GM12878 (cell line): ENCODE measurements at regions not wholly inside any gene's neighbourhood (a gene's known extent, or its start where the extent isn't known, plus 50 kb on each side); places are given as distances from the start of the nearest gene placed in this dataset.

Experiments
- ATAC-seq: fragments of 200-7000 bp; cut with Tn5 transposase; 3 replicates; pipeline ENCODE4 v1.9.1; 2020; ENCODE audit warnings: mild to moderate bottlenecking, moderate library complexity
- BruUV-seq: library from RNA; stranded (reverse); fragments of 400-500 nt; replicated peaks from 2 replicates; lab custom pipeline; 2021; lab: Mats Ljungman, UMichigan
- CTCF ChIA-PET: fragments of 300-600 bp; sonication (Branson Sonifier 250); formaldehyde crosslinking; extraction: SDS; loops from one replicate; lab custom pipeline; 2021; ENCODE audit warnings: inconsistent platforms; lab: Yijun Ruan, JAX
- POLR2A ChIA-PET: fragments of 350-600 bp; formaldehyde crosslinking; extraction: SDS; loops from one replicate; lab custom pipeline; 2021; ENCODE audit warnings: inconsistent platforms; lab: Charles Lee
- RAD21 ChIA-PET: fragments of 300-600 bp; sonication (Branson Sonifier 250); formaldehyde crosslinking; loops from one replicate; lab custom pipeline; 2023; ENCODE audit warnings: antibody characterized with exemption; ENCODE audit not compliant: unreplicated experiment; lab: Charles Lee
- SMC1A ChIA-PET: fragments of 300-600 bp; sonication (Branson Sonifier 250); formaldehyde crosslinking; loops from one replicate; lab custom pipeline; 2023; ENCODE audit not compliant: unreplicated experiment, uncharacterized antibody; lab: Charles Lee
- DNase-seq: peaks from one replicate; pipeline ENCODE4 v3.0.0-alpha.2; 2011; ENCODE audit warnings: low read depth, low spot score
- FAIRE-seq: peaks from 3 replicates; lab custom pipeline; 2011; peaks lifted over from hg19 to GRCh38; lab: Jason Lieb, UNC
- H2AFZ ChIP-seq: 2 replicates; pipeline ENCODE4 v1.6.0; 2011; ENCODE audit warnings: low read depth, low read length, control low read depth; ENCODE audit not compliant: control insufficient read depth
- H3K27ac ChIP-seq: 2 replicates; pipeline ENCODE4 v1.5.1; 2011; ENCODE audit warnings: control low read depth; ENCODE audit not compliant: control insufficient read depth, insufficient read depth
- H3K27me3 ChIP-seq, 2 experiments: replicated peaks in 1 of 2; 2 replicates each; pipeline versions ENCODE4 v1.6.0 to v1.6.1; 2011; ENCODE audit warnings: low read length in 1 of 2; ENCODE audit not compliant: control insufficient read depth in 2 of 2, insufficient read depth in 2 of 2
- H3K36me3 ChIP-seq, 2 experiments: 2 replicates each; pipeline ENCODE4 v1.5.1; 2011; ENCODE audit warnings: low read length in 1 of 2; ENCODE audit not compliant: control insufficient read depth in 2 of 2, insufficient read depth in 2 of 2
- H3K4me1 ChIP-seq: 2 replicates; pipeline ENCODE4 v1.6.1; 2011; ENCODE audit warnings: mild to moderate bottlenecking, low read length, moderate library complexity, mixed read lengths; ENCODE audit not compliant: control insufficient read depth, insufficient read depth
- H3K4me2 ChIP-seq: 2 replicates; pipeline ENCODE4 v1.6.0; 2011; ENCODE audit warnings: control low read depth; ENCODE audit not compliant: control insufficient read depth, insufficient read depth
- H3K4me3 ChIP-seq: fragments of 200-600 bp; sonication (generic); 2 replicates; pipeline ENCODE4 v1.5.1; 2016
- H3K79me2 ChIP-seq: 2 replicates; pipeline ENCODE4 v1.6.0; 2011; ENCODE audit warnings: low read length; ENCODE audit not compliant: control insufficient read depth, insufficient read depth
- H3K9ac ChIP-seq: 2 replicates; pipeline ENCODE4 v1.8.0; 2011; ENCODE audit warnings: low read length, control low read depth, mixed read lengths; ENCODE audit not compliant: control insufficient read depth, insufficient read depth
- H3K9me3 ChIP-seq: replicated peaks from 3 replicates; pipeline ENCODE4 v1.5.1; 2011; ENCODE audit warnings: mild to moderate bottlenecking, low read length; ENCODE audit not compliant: control insufficient read depth, insufficient read depth
- H4K20me1 ChIP-seq: 2 replicates; pipeline ENCODE4 v1.6.0; 2011; ENCODE audit not compliant: control insufficient read depth, insufficient read depth
- ASH2L ChIP-seq: fragments of 300-600, 200-600 bp; sonication (generic); IDR thresholded peaks from 2 replicates; pipeline ENCODE4 v1.6.1; 2017; ENCODE audit warnings: low read depth, mild to moderate bottlenecking, borderline replicate concordance
- ATF7 ChIP-seq: fragments of 450-650 bp; IDR thresholded peaks from 2 replicates; pipeline ENCODE4 v1.6.1; 2016; ENCODE audit warnings: low read depth, mild to moderate bottlenecking
- CEBPB ChIP-seq, 2 experiments: fragments of 150-350 bp in 1 of 2; IDR thresholded peaks; 2 replicates each; pipeline ENCODE4 v1.6.1; 2012 to 2014; ENCODE audit warnings: low read depth in 2 of 2, low read length in 2 of 2, borderline replicate concordance in 1 of 2, inconsistent platforms in 1 of 2
- CHD4 ChIP-seq: fragments of 200-600 bp; sonication (generic); IDR thresholded peaks from 2 replicates; pipeline ENCODE4 v1.6.1; 2016; ENCODE audit warnings: mild to moderate bottlenecking
- EZH2 ChIP-seq: IDR thresholded peaks from 2 replicates; pipeline ENCODE4 v1.6.1; 2012; ENCODE audit warnings: low read depth, mild to moderate bottlenecking, control low read depth, inconsistent platforms, low read length, borderline replicate concordance; ENCODE audit not compliant: control insufficient read depth
- FOXK2 ChIP-seq: fragments of 450-650 bp; IDR thresholded peaks from 2 replicates; pipeline ENCODE4 v1.6.1; 2017; ENCODE audit warnings: mild to moderate bottlenecking, moderate library complexity
- GATAD2B ChIP-seq: fragments of 450-650 bp; conservative IDR thresholded peaks from 2 replicates; pipeline ENCODE4 v1.6.1; 2017; ENCODE audit warnings: low read depth, mild to moderate bottlenecking, moderate library complexity
- HDAC2 ChIP-seq: fragments of 200-600 bp; sonication (generic); IDR thresholded peaks from 2 replicates; pipeline ENCODE4 v1.6.1; 2017
- MEF2A ChIP-seq: IDR thresholded peaks from 2 replicates; pipeline ENCODE4 v1.6.1; 2011; ENCODE audit warnings: low read depth, mild to moderate bottlenecking, low read length, moderate library complexity; ENCODE audit not compliant: insufficient read depth
- NR2C1 ChIP-seq: fragments of 450-650 bp; IDR thresholded peaks from 2 replicates; pipeline ENCODE4 v1.6.1; 2017; ENCODE audit warnings: antibody characterized with exemption, mild to moderate bottlenecking, moderate library complexity
- POU2F2 ChIP-seq: IDR thresholded peaks from 3 replicates; pipeline ENCODE4 v1.6.1; 2011; ENCODE audit warnings: low read depth, mild to moderate bottlenecking, low read length, borderline replicate concordance
- RFX5 ChIP-seq: IDR thresholded peaks from 2 replicates; pipeline ENCODE4 v1.6.1; 2011; ENCODE audit warnings: low read depth, low read length, improper control_type of control experiment
- RUNX3 ChIP-seq: IDR thresholded peaks from 2 replicates; pipeline ENCODE4 v1.6.1; 2012; ENCODE audit warnings: low read length, inconsistent platforms
- SMAD1 ChIP-seq: fragments of 450-650 bp; IDR thresholded peaks from 2 replicates; pipeline ENCODE4 v1.6.1; 2018; ENCODE audit warnings: mild to moderate bottlenecking, low read depth; ENCODE audit not compliant: partially characterized antibody
- SMC3 ChIP-seq: IDR thresholded peaks from 2 replicates; pipeline ENCODE4 v1.6.1; 2011; ENCODE audit warnings: low read length, improper control_type of control experiment, borderline replicate concordance
- SRF ChIP-seq, 2 experiments: IDR thresholded peaks; 2 replicates each; pipeline ENCODE4 v1.6.1; 2011; ENCODE audit warnings: low read depth in 2 of 2, low read length in 2 of 2, mild to moderate bottlenecking in 1 of 2, moderate library complexity in 1 of 2
- STAT3 ChIP-seq: IDR thresholded peaks from 2 replicates; pipeline ENCODE4 v1.6.1; 2011; ENCODE audit warnings: low read depth, low read length, improper control_type of control experiment
- TAF1 ChIP-seq: IDR thresholded peaks from 2 replicates; pipeline ENCODE4 v1.6.1; 2011; ENCODE audit warnings: mild to moderate bottlenecking, low read depth, low read length, borderline replicate concordance
- WRNIP1 ChIP-seq: IDR thresholded peaks from 2 replicates; pipeline ENCODE4 v1.6.1; 2011; ENCODE audit warnings: low read depth, low read length, improper control_type of control experiment, borderline replicate concordance
- ZNF217 ChIP-seq: fragments of 450-650 bp; IDR thresholded peaks from 2 replicates; pipeline ENCODE4 v1.6.1; 2017; ENCODE audit warnings: antibody characterized with exemption, mild to moderate bottlenecking
- ZNF274 ChIP-seq: IDR thresholded peaks from one replicate; pipeline ENCODE4 v1.8.0; 2011; ENCODE audit not compliant: insufficient read length, insufficient read depth
- WGBS: methylation state at CpG from one replicate; pipeline ENCODE4 v1.1.6; 2016; ENCODE audit warnings: low lambda C conversion rate; ENCODE audit not compliant: insufficient replicate concordance, insufficient coverage; ENCODE audit errors: missing lambda C conversion rate; 5-methylcytosine and 5-hydroxymethylcytosine counted together
- in situ Hi-C: fragments of 300-500 bp; cut with MboI; formaldehyde crosslinking; loops from 9 replicates; pipeline ENCODE4 v1.14.3; 2018; ENCODE audit warnings: mixed read lengths
- intact Hi-C: fragments of 100-400 bp; cut with micrococcal nuclease; formaldehyde crosslinking; loops from one replicate; pipeline ENCODE4 v1.14.2; 2022; ENCODE audit not compliant: unreplicated experiment
- TF ChIP-seq, protein P1 (sequence below): IDR thresholded peaks from 2 replicates; pipeline ENCODE4 v1.6.1; 2012; ENCODE audit warnings: low read depth, low read length, improper control_type of control experiment

DNA sequence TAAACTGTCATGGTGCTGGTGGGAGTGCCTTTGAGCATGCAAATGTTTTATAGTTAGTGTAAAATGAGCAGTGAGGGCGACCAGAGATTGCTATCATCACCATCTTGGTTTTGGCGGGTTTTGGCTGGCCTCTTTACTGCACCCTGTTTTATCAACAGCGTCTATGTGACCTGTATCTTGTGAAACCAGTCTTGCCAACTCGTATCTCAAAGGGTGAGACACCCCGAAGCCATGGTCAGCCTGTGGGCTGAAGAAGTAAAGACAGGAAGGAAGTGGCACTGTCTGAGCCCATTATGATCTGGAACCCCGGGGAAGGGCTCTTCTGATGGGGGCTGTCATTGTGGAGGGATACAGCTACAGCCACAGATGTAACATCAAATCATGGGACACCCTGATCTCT, 81.5 kb upstream of the FAM216B start:
- no peaks in the 10 kb centered on the region for H3K4me1 ChIP-seq
- ChIA-PET RAD21 (no interaction called here), SMC1A (no interaction called here), CTCF (no interaction called here), POLR2A (no interaction called here)
- no peaks in the 10 kb centered on the region; a peak in 1 of 4 replicates for H3K27me3 ChIP-seq
- DNase-seq = no peak
- H2AFZ ChIP-seq = no peak overlapping the region
- H3K27ac ChIP-seq = no peak overlapping the region
- TF ChIP-seq ASH2L = no peak
- TF ChIP-seq, protein P1, sequence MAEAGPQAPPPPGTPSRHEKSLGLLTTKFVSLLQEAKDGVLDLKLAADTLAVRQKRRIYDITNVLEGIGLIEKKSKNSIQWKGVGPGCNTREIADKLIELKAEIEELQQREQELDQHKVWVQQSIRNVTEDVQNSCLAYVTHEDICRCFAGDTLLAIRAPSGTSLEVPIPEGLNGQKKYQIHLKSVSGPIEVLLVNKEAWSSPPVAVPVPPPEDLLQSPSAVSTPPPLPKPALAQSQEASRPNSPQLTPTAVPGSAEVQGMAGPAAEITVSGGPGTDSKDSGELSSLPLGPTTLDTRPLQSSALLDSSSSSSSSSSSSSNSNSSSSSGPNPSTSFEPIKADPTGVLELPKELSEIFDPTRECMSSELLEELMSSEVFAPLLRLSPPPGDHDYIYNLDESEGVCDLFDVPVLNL = no peak
- in situ Hi-C loops = no loop called here
- no peaks in the 10 kb centered on the region for H3K36me3 ChIP-seq
- no peak for FAIRE-seq
- H3K79me2 ChIP-seq = no peaks in the 10 kb centered on the region
- BruUV-seq = no TSS peak
- H4K20me1 ChIP-seq = no peaks in the 10 kb centered on the region
- WGBS = 15% methylated on average over 6 of the region's 6 CpGs
- H3K4me3 ChIP-seq = no peak overlapping the region
- no peak overlapping the region for H3K9ac ChIP-seq
- no peaks in the 10 kb centered on the region for H3K9me3 ChIP-seq
- no peak for ATAC-seq
- H3K4me2 ChIP-seq = no peak overlapping the region
- intact Hi-C loops = no loop called here

DNA sequence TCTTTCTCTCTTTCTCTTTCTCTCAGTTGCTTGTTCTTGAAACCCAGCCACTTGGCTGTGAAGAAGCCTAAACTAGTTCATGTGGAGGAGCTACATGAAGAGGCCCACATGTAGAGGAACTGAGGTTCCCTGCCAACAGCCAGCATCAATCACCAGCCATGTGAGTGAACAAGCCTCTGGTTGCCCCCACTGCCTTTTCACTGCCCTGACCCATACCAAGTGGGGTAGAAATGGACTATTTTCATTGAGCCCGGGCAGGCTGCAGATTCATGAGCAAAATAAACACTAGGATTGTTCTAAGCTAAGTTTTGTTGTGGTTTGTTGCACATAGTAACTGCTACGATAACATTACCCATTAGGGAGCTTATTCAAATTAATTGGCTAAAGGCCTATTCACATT, 78.7 kb upstream of the FAM216B start:
- Histone ChIP-seq H3K4me2 (no peak overlapping the region), H3K36me3 (no peaks in the 10 kb centered on the region), H4K20me1 (no peaks in the 10 kb centered on the region), H3K4me3 (no peak overlapping the region), H3K9ac (no peak overlapping the region), H3K27me3 (no peaks in the 10 kb centered on the region), H3K79me2 (no peaks in the 10 kb centered on the region), H3K4me1 (no peaks in the 10 kb centered on the region), H2AFZ (no peak overlapping the region), H3K27ac (no peak overlapping the region), H3K9me3 (no peaks in the 10 kb centered on the region)
- 0% methylated on average over 2 of the region's 2 CpGs for WGBS
- BruUV-seq = no TSS peak
- ChIA-PET RAD21 (no interaction called here), CTCF (no interaction called here), POLR2A (no interaction called here), SMC1A (interaction anchor here (0.6 to 1.3 kb wide), 3 partner anchors 18 to 1556 kb away, joined by 3 read pairs; no protein-coding TSS in a partner anchor)
- ATAC-seq (no peak), FAIRE-seq (no peak), DNase-seq (no peak)
- intact Hi-C loops = no loop called here
- in situ Hi-C loops = no loop called here
- no peak for TF ChIP-seq NR2C1
- no peak for TF ChIP-seq CEBPB (IDR thresholded peaks at IDR 0.05; ENCODE audit: borderline replicate concordance in 1 of 2, low read depth in 2 of 2, low read length in 2 of 2)
- no peak for TF ChIP-seq POU2F2
- TF ChIP-seq EZH2 = no peak
- no peak for TF ChIP-seq RUNX3
- no peak for TF ChIP-seq GATAD2B
- no peak for TF ChIP-seq ATF7
- no peak for TF ChIP-seq SMC3
- TF ChIP-seq HDAC2 = no peak
- no peak for TF ChIP-seq ZNF274
- TF ChIP-seq SRF (IDR thresholded peaks at IDR 0.05; ENCODE audit: low read depth in 2 of 2, low read length in 2 of 2) = no peak
- no peak for TF ChIP-seq SMAD1
- no peak for TF ChIP-seq FOXK2
- no peak for TF ChIP-seq MEF2A
- TF ChIP-seq ZNF217 = no peak
- no peak for TF ChIP-seq WRNIP1
- no peak for TF ChIP-seq CHD4
- no peak for TF ChIP-seq RFX5
- no peak for TF ChIP-seq STAT3
- TF ChIP-seq TAF1 = no peak
